DND-41 (cell line): ENCODE measurements at regions not wholly inside any gene's neighbourhood (a gene's known extent, or its start where the extent isn't known, plus 50 kb on each side); places are given as distances from the start of the nearest gene placed in this dataset.

Experiments used
- ATAC-seq: fragments of 200-7000 bp; cut with Tn5 transposase; 3 replicates; pipeline ENCODE4 v1.9.1; 2021; ENCODE audit warnings: low read depth; ENCODE audit not compliant: insufficient read depth
- DNase-seq: peaks from one replicate; pipeline ENCODE4 v3.0.0-alpha.2; 2020
- H2AFZ ChIP-seq: 2 replicates; pipeline ENCODE4 v1.6.0; 2012; ENCODE audit warnings: low read depth, low read length
- H3K27ac ChIP-seq: 2 replicates; pipeline ENCODE4 v1.5.1; 2012; ENCODE audit warnings: low read length, inconsistent platforms
- H3K27me3 ChIP-seq: fragments of 200-600 bp; sonication (generic); 2 replicates; pipeline ENCODE4 v1.6.0; 2012; ENCODE audit warnings: low read length, mild to moderate bottlenecking, inconsistent platforms; ENCODE audit not compliant: insufficient read depth, poor library complexity
- H3K36me3 ChIP-seq: 2 replicates; pipeline ENCODE4 v1.5.1; 2012; ENCODE audit warnings: low read length, inconsistent platforms; ENCODE audit not compliant: insufficient read depth
- H3K4me1 ChIP-seq: 2 replicates; pipeline ENCODE4 v1.5.1; 2012; ENCODE audit warnings: mild to moderate bottlenecking, low read length; ENCODE audit not compliant: insufficient read depth
- H3K4me2 ChIP-seq: 2 replicates; pipeline ENCODE4 v1.6.0; 2012; ENCODE audit warnings: mild to moderate bottlenecking, moderate library complexity, low read length, inconsistent platforms; ENCODE audit not compliant: insufficient read depth
- H3K4me3 ChIP-seq, 2 experiments: fragments of 200-600 bp in 1 of 2; shearing (Covaris generic) in 1 of 2; 2 replicates each; pipeline ENCODE4 v1.5.1; 2012 to 2016; ENCODE audit warnings: inconsistent platforms in 2 of 2, low read length in 2 of 2, mild to moderate bottlenecking in 2 of 2, low read depth in 1 of 2, moderate library complexity in 1 of 2
- H3K79me2 ChIP-seq: 2 replicates; pipeline ENCODE4 v1.6.0; 2012; ENCODE audit warnings: low read length, inconsistent platforms; ENCODE audit not compliant: insufficient read depth
- H3K9ac ChIP-seq: 2 replicates; pipeline ENCODE4 v1.6.0; 2012; ENCODE audit warnings: low read depth, mild to moderate bottlenecking, inconsistent platforms, low read length, moderate library complexity
- H3K9me3 ChIP-seq: 2 replicates; pipeline ENCODE4 v1.5.1; 2012; ENCODE audit warnings: low read length, moderate library complexity, mild to moderate bottlenecking, inconsistent platforms; ENCODE audit not compliant: insufficient read depth, severe bottlenecking
- H4K20me1 ChIP-seq: 2 replicates; pipeline ENCODE4 v1.6.0; 2012; ENCODE audit warnings: low read length; ENCODE audit not compliant: insufficient read depth
- CTCF ChIP-seq: IDR thresholded peaks from 2 replicates; pipeline ENCODE4 v1.5.1; 2012; ENCODE audit warnings: borderline replicate concordance, low read length, moderate library complexity, mild to moderate bottlenecking; ENCODE audit not compliant: poor library complexity, severe bottlenecking; ENCODE audit errors: extremely low read depth
- EZH2 ChIP-seq: IDR thresholded peaks from 3 replicates; pipeline ENCODE4 v1.6.1; 2012; ENCODE audit warnings: borderline replicate concordance, low read depth, mild to moderate bottlenecking, moderate library complexity, low read length, inconsistent platforms; ENCODE audit not compliant: severe bottlenecking

- no peak overlapping the region for H3K27ac ChIP-seq
- H3K4me1 ChIP-seq = no peaks in the 10 kb centered on the region
- DNase-seq = no peak
- no peak for ATAC-seq
- H3K36me3 ChIP-seq = no peaks in the 10 kb centered on the region
- TF ChIP-seq CTCF = no peak
- no peak for TF ChIP-seq EZH2
- no peaks in the 10 kb centered on the region for H4K20me1 ChIP-seq
- H3K4me2 ChIP-seq = no peak overlapping the region
- no peaks in the 10 kb centered on the region for H3K9me3 ChIP-seq
- H3K9ac ChIP-seq = no peak overlapping the region
- no peak overlapping the region for H3K4me3 ChIP-seq
- no peaks in the 10 kb centered on the region for H3K79me2 ChIP-seq
- H3K27me3 ChIP-seq = peaks cover 25% of the 10 kb centered on the region
- H2AFZ ChIP-seq = no peak overlapping the region
Measured at GRCh38 chr5:171528865-171529614, 109.6 kb downstream of the FGF18 start.

- H3K9ac ChIP-seq = no peak overlapping the region
- H3K4me2 ChIP-seq = no peak overlapping the region
- no peaks in the 10 kb centered on the region for H4K20me1 ChIP-seq
- no peaks in the 10 kb centered on the region for H3K36me3 ChIP-seq
- no peak for DNase-seq
- H3K79me2 ChIP-seq = no peaks in the 10 kb centered on the region
- H3K9me3 ChIP-seq = no peaks in the 10 kb centered on the region
- H3K4me3 ChIP-seq = no peak overlapping the region
- peaks cover 38% of the 10 kb centered on the region for H3K27me3 ChIP-seq
- no peak overlapping the region for H3K27ac ChIP-seq
- ATAC-seq = no peak
- no peak overlapping the region; the same call in 1 of the 2 replicates for H2AFZ ChIP-seq
- no peaks in the 10 kb centered on the region for H3K4me1 ChIP-seq
- TF ChIP-seq EZH2 (no peak), CTCF (no peak)
Measured at GRCh38 chr5:171531638-171532037, 112.2 kb downstream of the FGF18 start.

- Histone ChIP-seq H3K9me3 (no peaks in the 10 kb centered on the region), H3K4me1 (no peaks in the 10 kb centered on the region), H3K4me3 (no peak overlapping the region), H2AFZ (no peak overlapping the region), H3K27me3 (peaks cover 35% of the 10 kb centered on the region), H3K36me3 (no peaks in the 10 kb centered on the region), H4K20me1 (no peaks in the 10 kb centered on the region), H3K79me2 (no peaks in the 10 kb centered on the region), H3K9ac (no peak overlapping the region), H3K27ac (no peak overlapping the region), H3K4me2 (no peak overlapping the region)
- TF ChIP-seq CTCF (no peak), EZH2 (no peak)
- ATAC-seq (no peak), DNase-seq (no peak)
Measured at GRCh38 chr5:171533153-171533552, 113.7 kb downstream of the FGF18 start.
